Stomach (tissue), 4 donors: ENCODE measurements at regions not wholly inside any gene's neighbourhood (a gene's known extent, or its start where the extent isn't known, plus 50 kb on each side); places are given as distances from the start of the nearest gene placed in this dataset.

Experiments used
- CTCF ChIP-seq, 7 experiments: fragments of 450-650 bp in 4 of 7; fragments of 200-600 bp in 3 of 7; sonication (generic) in 3 of 7; IDR thresholded peaks; one replicate each; pipeline ENCODE4 v1.5.1; 2016 to 2019; ENCODE audit warnings: antibody characterized with exemption in 7 of 7, control low read depth in 2 of 7, mild to moderate bottlenecking in 1 of 7
- EP300 ChIP-seq: sonication (generic); formaldehyde crosslinking; IDR thresholded peaks from one replicate; pipeline ENCODE4 v1.6.1; 2017; ENCODE audit warnings: antibody characterized with exemption
- POLR2A ChIP-seq, 4 donors: fragments of 450-650 bp; IDR thresholded peaks; one replicate each; pipeline ENCODE4 v1.6.1; 2016; ENCODE audit warnings: antibody characterized with exemption in 4 of 4, control low read depth in 2 of 4, mild to moderate bottlenecking in 1 of 4, moderate library complexity in 1 of 4
- POLR2AphosphoS5 ChIP-seq, 3 donors: sonication (generic); formaldehyde crosslinking; IDR thresholded peaks; one replicate each; pipeline ENCODE4 v1.6.1; 2016; ENCODE audit warnings: antibody characterized with exemption in 3 of 3

- TF ChIP-seq CTCF (IDR thresholded peaks at IDR 0.05), result no peak
- no peak for TF ChIP-seq POLR2A (IDR thresholded peaks at IDR 0.05)
- no peak for TF ChIP-seq EP300
- TF ChIP-seq POLR2AphosphoS5 (IDR thresholded peaks at IDR 0.05), result no peak
Observed at GRCh38 chr6:165751486-165751885, 88.4 kb upstream of the PDE10A start.
